WTC11 (cell line): ENCODE measurements at regions not wholly inside any gene's neighbourhood (a gene's known extent, or its start where the extent isn't known, plus 50 kb on each side); places are given as distances from the start of the nearest gene placed in this dataset.

Experiments used
- ATAC-seq: fragments of 200-7000 bp; cut with Tn5 transposase; 2 replicates; pipeline ENCODE4 v1.10.0; 2021; ENCODE audit warnings: mild to moderate bottlenecking, moderate library complexity
- CTCF ChIA-PET: fragments of 300-600 bp; sonication (Branson Sonifier 250); formaldehyde crosslinking; loops from one replicate; lab custom pipeline; 2021; ENCODE audit warnings: antibody characterized with exemption; lab: Charles Lee
- POLR2A ChIA-PET: fragments of 350-600 bp; sonication (Branson Sonifier 250); formaldehyde crosslinking; loops from one replicate; lab custom pipeline; 2021; ENCODE audit warnings: antibody characterized with exemption; lab: Charles Lee
- DNase-seq: peaks from one replicate; pipeline ENCODE4 v3.0.0; 2021; ENCODE audit warnings: low spot score
- H3K27ac Mint-ChIP-seq: 2 replicates; pipeline ENCODE4 v1.8.0; 2021; ENCODE audit warnings: mixed read lengths
- H3K27me3 Mint-ChIP-seq: 2 replicates; pipeline ENCODE4 v1.8.0; 2021; ENCODE audit warnings: low read depth, mild to moderate bottlenecking, moderate library complexity, mixed read lengths
- H3K36me3 Mint-ChIP-seq: 2 replicates; pipeline ENCODE4 v1.8.0; 2021; ENCODE audit warnings: mixed read lengths
- H3K4me1 Mint-ChIP-seq: 2 replicates; pipeline ENCODE4 v1.8.0; 2022; ENCODE audit warnings: mixed read lengths
- H3K4me3 Mint-ChIP-seq: 2 replicates; pipeline ENCODE4 v1.8.0; 2021; ENCODE audit warnings: mild to moderate bottlenecking, moderate library complexity, mixed read lengths
- H3K9me3 Mint-ChIP-seq: 2 replicates; pipeline ENCODE4 v1.8.0; 2021; ENCODE audit warnings: mixed read lengths
- AR ChIP-seq: fragments of 250-450 bp; sonication (Bioruptor Pico); IDR thresholded peaks from 2 replicates; pipeline ENCODE4 v1.9.0; 2021; ENCODE audit warnings: mild to moderate bottlenecking
- ATF6 ChIP-seq: sonication (generic); formaldehyde crosslinking; IDR thresholded peaks from 2 replicates; pipeline ENCODE4 v1.8.1; 2023; ENCODE audit warnings: mild to moderate bottlenecking, missing genetic modification reagents
- CDX4 ChIP-seq: fragments of 250-450 bp; sonication (Bioruptor Pico); IDR thresholded peaks from 2 replicates; pipeline ENCODE4 v1.9.0; 2021; ENCODE audit warnings: moderate library complexity, mild to moderate bottlenecking, inconsistent platforms, borderline replicate concordance
- E2F4 ChIP-seq: sonication (generic); formaldehyde crosslinking; IDR thresholded peaks from 2 replicates; pipeline ENCODE4 v1.8.1; 2022; ENCODE audit warnings: low read depth, mild to moderate bottlenecking, moderate library complexity, missing genetic modification reagents, borderline replicate concordance
- ERG ChIP-seq: fragments of 250-450 bp; sonication (Bioruptor Pico); IDR thresholded peaks from 2 replicates; pipeline ENCODE4 v1.8.0; 2021; ENCODE audit warnings: mild to moderate bottlenecking
- ESRRA ChIP-seq: sonication (generic); formaldehyde crosslinking; IDR thresholded peaks from 2 replicates; pipeline ENCODE4 v1.8.1; 2022; ENCODE audit warnings: mild to moderate bottlenecking, missing genetic modification reagents, borderline replicate concordance
- FOXK1 ChIP-seq: sonication (generic); formaldehyde crosslinking; IDR thresholded peaks from 2 replicates; pipeline ENCODE4 v1.8.0; 2022; ENCODE audit warnings: mild to moderate bottlenecking, moderate library complexity, missing genetic modification reagents
- FOXP1 ChIP-seq: sonication (generic); formaldehyde crosslinking; IDR thresholded peaks from 2 replicates; pipeline ENCODE4 v1.8.0; 2022; ENCODE audit warnings: missing genetic modification reagents, mild to moderate bottlenecking, moderate library complexity, borderline replicate concordance
- FOXP4 ChIP-seq: sonication (generic); formaldehyde crosslinking; IDR thresholded peaks from 2 replicates; pipeline ENCODE4 v1.8.0; 2022; ENCODE audit warnings: mild to moderate bottlenecking, missing genetic modification reagents
- PRDM15 ChIP-seq: sonication (generic); formaldehyde crosslinking; IDR thresholded peaks from 2 replicates; pipeline ENCODE4 v1.8.0; 2022; ENCODE audit warnings: missing genetic modification reagents
- SP1 ChIP-seq: sonication (generic); formaldehyde crosslinking; conservative IDR thresholded peaks from 2 replicates; pipeline ENCODE4 v1.8.1; 2022; ENCODE audit warnings: missing genetic modification reagents
- TCF7 ChIP-seq: sonication (generic); formaldehyde crosslinking; IDR thresholded peaks from 2 replicates; pipeline ENCODE4 v1.8.0; 2022; ENCODE audit warnings: mild to moderate bottlenecking, low read depth, missing genetic modification reagents, moderate library complexity
- ZNF219 ChIP-seq: sonication (generic); formaldehyde crosslinking; IDR thresholded peaks from 2 replicates; pipeline ENCODE4 v1.8.0; 2023; ENCODE audit warnings: missing genetic modification reagents, mild to moderate bottlenecking, borderline replicate concordance
- ZNF512 ChIP-seq: sonication (generic); formaldehyde crosslinking; IDR thresholded peaks from 2 replicates; pipeline ENCODE4 v1.8.1; 2022; ENCODE audit warnings: missing genetic modification reagents, borderline replicate concordance
- ZNF532 ChIP-seq: fragments of 250-450 bp; sonication (Bioruptor Pico); IDR thresholded peaks from 2 replicates; pipeline ENCODE4 v1.9.0; 2021; ENCODE audit warnings: mild to moderate bottlenecking, borderline replicate concordance

- DNase-seq (no peak), ATAC-seq (no peak)
- peaks cover 10% of the 10 kb centered on the region for H3K9me3 Mint-ChIP-seq
- H3K27ac Mint-ChIP-seq, result no peak overlapping the region
- no peak overlapping the region for H3K4me3 Mint-ChIP-seq
- H3K4me1 Mint-ChIP-seq, result peaks cover 11% of the 10 kb centered on the region
- H3K27me3 Mint-ChIP-seq, result peaks cover 20% of the 10 kb centered on the region
- H3K36me3 Mint-ChIP-seq, result peaks cover 7% of the 10 kb centered on the region
- POLR2A ChIA-PET, result no interaction called here
- CTCF ChIA-PET, result interaction anchor here (1.0 to 2.8 kb wide), 2 partner anchors 10 to 36 kb away, joined by 3 to 15 read pairs; no protein-coding TSS in a partner anchor
- TF ChIP-seq E2F4, result no peak
- no peak for TF ChIP-seq FOXK1 (CRISPR knock-in tag)
- no peak for TF ChIP-seq PRDM15 (CRISPR knock-in tag)
- TF ChIP-seq FOXP4 (CRISPR knock-in tag), result no peak
- no peak for TF ChIP-seq FOXP1 (CRISPR knock-in tag)
- no peak for TF ChIP-seq ERG (CRISPR knock-in tag)
- no peak for TF ChIP-seq ATF6 (CRISPR knock-in tag)
- no peak for TF ChIP-seq CDX4
- no peak for TF ChIP-seq AR (CRISPR knock-in tag)
- TF ChIP-seq ZNF532 (CRISPR knock-in tag), result no peak
- TF ChIP-seq ESRRA (CRISPR knock-in tag), result no peak
- TF ChIP-seq TCF7, result no peak
- TF ChIP-seq ZNF219 (CRISPR knock-in tag), result no peak
- no peak for TF ChIP-seq SP1 (CRISPR knock-in tag)
- no peak for TF ChIP-seq ZNF512 (CRISPR knock-in tag)
Measured at GRCh38 chr1:101484689-101485338, 248.0 kb downstream of the S1PR1 start.
